DOHH2 (cell line): ENCODE measurements at regions not wholly inside any gene's neighbourhood (a gene's known extent, or its start where the extent isn't known, plus 50 kb on each side); places are given as distances from the start of the nearest gene placed in this dataset.

Experiments
- CTCF ChIP-seq: fragments of 200-600 bp; sonication (generic); IDR thresholded peaks from one replicate; pipeline ENCODE4 v1.5.1; 2014; ENCODE audit warnings: antibody characterized with exemption, mild to moderate bottlenecking, low read depth, low read length; ENCODE audit not compliant: poor library complexity, severe bottlenecking
- EZH2phosphoT487 ChIP-seq: fragments of 200-600 bp; sonication (generic); IDR thresholded peaks from 2 replicates; pipeline ENCODE4 v1.6.1; 2017; ENCODE audit warnings: borderline replicate concordance, mild to moderate bottlenecking, antibody characterized with exemption, low read length, moderate library complexity, mixed read lengths

- TF ChIP-seq CTCF: no peak
- TF ChIP-seq EZH2phosphoT487: no peak
Observed at GRCh38 chr2:176934869-176935415, 277.7 kb upstream of the HNRNPA3 start.
